Fibroblast of skin of right quadriceps (primary cell): ENCODE measurements at regions not wholly inside any gene's neighbourhood (a gene's known extent, or its start where the extent isn't known, plus 50 kb on each side); places are given as distances from the start of the nearest gene placed in this dataset.
"Not testable (repeated sequence)": the region's sequence is repeated elsewhere in the genome, so short reads cannot be mapped to it uniquely, and the experiment has no call there.

ENCODE experiments used
- DNase-seq: peaks from one replicate; pipeline ENCODE4 v3.0.0-alpha.2; 2013

DNA sequence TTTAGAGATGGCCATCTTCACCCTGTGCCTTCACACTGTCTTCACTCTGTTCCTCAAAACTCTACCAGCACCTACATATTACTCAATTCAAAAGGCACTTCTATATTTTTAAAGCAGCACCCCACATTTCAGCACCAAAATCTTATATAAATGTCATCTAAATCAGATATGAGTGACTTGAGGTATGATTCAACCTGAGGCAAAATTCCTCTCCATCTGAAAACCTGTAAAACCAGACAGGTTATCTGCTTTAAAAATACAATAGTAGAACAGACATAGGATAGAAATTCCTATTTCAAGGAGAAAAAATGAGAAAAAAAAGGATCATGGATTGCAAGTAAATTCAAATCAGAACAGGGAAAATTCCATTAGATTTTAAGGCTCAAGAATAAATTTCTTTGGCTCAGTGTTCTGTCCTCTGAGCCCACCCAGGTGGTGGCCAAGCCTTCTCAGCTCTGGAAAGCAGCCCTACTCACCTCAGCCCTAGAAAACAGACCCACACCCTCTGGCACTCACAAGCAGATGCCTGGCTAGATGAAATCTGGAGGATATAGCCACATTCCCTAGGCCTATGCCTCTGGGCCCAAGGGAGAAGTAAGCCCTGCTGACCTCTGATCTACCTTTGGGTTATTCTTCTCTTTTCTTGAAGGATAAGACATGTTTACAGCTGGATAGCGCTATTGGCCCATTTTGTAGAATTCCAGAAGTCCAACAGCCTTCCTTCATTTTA is 211.1 kb upstream of the XIST start:
- no peak for DNase-seq

GRCh38 chrX:74061879-74062278 is 209.4 kb upstream of the XIST start:
- DNase-seq, result no peak

GRCh38 chrX:74049126-74049525 is 196.6 kb upstream of the XIST start:
- no peak for DNase-seq

GRCh38 chrX:74034066-74034465 is 181.6 kb upstream of the XIST start:
- not testable (repeated sequence) for DNase-seq

GRCh38 chrX:74031527-74031926 is 179.0 kb upstream of the XIST start:
- DNase-seq, result not testable (repeated sequence)

GRCh38 chrX:74030766-74031165 is 178.3 kb upstream of the XIST start:
- DNase-seq, result not testable (repeated sequence)

DNA sequence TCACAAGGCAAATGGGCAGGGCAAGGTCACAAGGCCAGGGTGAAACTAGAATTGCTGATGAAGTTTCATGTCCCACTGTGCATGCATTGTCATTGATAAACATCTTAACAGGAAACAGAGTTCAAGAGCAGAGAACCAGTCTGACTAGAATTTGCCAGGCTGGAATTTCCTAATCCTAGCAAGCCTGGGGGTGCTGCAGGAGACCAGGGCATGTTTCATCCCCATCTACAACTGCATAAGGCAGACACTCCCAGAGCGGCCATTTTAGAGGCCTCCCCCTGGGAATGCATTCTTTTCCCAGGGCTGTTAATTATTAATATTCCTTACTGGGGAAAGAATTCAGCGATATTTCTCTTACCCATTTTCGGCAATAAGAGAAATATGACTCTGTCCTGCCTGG is 172.6 kb upstream of the XIST start:
- not testable (repeated sequence) for DNase-seq

- DNase-seq, result no peak
Observed at GRCh38 chrX:74023203-74023602, 170.7 kb upstream of the XIST start.

- DNase-seq, result no peak
Observed at GRCh38 chrX:74018253-74018652, 165.7 kb upstream of the XIST start.

DNA sequence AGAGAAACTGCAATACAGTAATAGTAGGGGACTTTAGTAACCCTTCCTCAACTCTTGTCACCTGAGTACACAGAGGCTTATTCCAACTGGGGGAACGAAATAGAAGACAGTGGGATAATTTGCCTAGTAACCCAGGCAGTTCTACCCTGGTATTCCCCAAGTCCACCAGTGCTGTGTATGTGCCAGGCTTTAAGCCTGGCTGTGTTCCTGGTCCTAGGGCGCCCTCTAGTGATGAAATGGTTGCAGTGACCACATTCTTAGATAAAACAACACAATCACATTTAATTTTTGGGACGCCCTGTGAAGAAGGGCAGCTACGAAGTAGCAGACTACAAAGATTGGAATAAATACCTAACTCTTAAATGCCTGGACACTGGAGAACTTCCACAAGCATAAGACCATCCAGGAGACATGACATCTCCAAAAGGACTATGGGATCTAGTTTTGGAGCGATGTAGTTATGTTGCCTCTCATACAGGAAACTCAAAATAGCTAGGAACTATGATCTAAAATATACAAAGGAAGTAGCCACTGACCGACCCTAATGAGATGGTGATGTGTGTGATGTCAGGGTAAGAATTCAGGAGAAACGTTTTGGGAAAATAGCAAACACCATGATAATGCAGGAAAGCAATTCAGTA is 163.0 kb upstream of the XIST start:
- DNase-seq, result peak; percentile 52

DNA sequence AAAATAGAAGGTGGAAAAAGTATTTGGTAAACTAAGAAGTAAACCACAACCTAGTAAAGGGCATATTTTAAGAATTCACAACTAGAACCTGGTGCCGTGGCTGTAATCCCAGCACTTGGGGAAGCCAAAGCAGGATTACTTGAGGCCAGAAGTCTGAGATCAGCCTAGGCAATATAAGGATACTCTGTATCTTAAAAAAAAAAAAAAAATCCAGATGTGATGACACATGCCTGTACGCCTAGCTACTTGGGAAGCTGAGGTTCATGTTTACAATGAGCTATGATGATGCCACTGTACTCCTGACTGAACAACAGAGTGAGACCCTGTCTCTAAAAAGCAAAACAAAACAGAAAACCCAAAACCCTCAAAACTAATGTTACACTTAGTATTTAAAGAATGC is 156.5 kb upstream of the XIST start:
- DNase-seq, result peak; percentile 3

- DNase-seq, result no peak
Observed at GRCh38 chrX:73992019-73992418, 139.5 kb upstream of the XIST start.

DNA sequence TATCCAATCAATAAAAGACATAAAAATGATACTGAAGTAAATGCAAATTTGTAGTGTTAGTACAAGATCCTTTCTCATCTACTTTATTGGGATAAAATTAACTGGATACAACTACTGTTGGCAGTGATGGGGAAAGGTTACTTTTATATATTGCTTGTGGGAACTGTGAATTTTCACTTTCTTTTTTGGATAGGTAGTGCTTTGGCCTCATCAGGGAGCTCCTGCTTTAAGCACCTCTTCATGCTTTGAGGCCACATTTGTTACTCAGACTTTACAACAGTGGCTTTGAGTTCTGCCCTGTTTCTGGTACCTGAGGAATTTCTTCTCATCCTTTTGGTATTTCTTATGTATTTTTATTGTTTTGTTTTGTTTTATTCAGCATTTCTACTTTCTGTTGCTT is 134.7 kb upstream of the XIST start:
- no peak for DNase-seq

- no peak for DNase-seq
Observed at GRCh38 chrX:73979551-73980131, 127.1 kb upstream of the XIST start.

DNA sequence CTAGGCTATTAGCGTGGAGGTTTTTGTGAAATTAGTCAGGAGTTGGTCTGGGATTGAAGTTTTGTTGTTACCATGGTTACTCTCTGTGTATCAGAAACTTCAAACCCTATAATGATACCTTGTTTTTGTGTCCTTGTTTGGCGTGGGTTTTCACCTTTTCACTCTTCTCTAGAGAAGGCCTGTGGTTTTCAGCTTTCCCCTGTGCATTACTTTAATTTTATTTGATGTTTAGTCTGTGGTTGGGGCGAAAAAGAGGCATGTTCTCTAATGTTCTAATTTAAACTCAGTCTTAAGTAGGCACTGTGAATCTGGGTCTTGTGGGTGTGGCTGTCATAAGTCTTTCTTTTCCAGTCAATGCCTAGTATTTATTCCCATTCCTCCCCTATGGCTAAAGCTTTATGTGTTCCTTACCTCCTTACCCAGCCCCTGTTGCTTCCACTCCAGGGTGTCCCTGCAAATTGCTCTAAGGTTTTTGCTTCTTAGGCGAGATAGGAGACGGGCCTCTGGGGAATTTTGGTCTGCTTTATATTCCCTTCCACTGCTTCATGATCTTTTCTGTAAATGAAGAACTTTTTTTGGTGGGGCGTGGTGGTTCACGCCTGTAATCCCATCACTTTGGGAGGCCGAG is 125.1 kb upstream of the XIST start:
- DNase-seq, result no peak

DNA sequence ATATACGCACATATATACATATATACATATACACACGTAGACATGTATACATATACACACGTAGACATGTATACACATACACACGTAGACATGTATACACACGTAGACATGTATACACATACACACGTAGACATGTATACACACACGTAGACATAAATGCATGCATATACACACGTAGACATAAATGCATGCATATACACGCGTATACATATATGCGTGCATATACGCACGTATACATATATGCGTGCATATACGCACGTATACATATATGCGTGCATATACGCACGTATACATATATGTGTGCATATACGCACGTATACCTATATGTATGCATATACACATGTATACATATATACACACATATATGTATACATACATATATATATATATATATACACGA is 114.9 kb upstream of the XIST start:
- not testable (repeated sequence) for DNase-seq

DNA sequence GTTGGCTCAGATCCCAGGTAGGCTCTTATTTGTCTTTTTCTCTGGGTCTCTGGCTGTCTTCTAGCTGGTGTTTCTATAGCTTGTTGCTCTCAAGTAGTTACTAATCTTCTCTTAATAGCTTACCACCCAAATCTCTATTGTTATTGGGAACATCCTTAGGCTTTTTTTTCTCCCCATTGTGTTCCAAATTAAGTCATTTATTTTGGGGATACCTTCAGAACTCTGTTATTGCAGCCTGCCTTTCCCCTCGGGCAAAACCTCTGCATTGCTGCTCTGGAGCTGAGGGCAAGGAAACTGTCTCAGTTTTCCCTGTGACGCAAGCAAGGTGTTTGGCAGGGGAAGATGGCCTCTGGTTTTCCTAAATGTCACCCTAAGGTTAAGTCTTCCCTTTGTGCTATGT is 113.3 kb upstream of the XIST start:
- no peak for DNase-seq

- no peak for DNase-seq
Observed at GRCh38 chrX:73964579-73964978, 112.1 kb upstream of the XIST start.

GRCh38 chrX:73963682-73964081 is 111.2 kb upstream of the XIST start:
- no peak for DNase-seq

- no peak for DNase-seq
Observed at GRCh38 chrX:73962948-73963347, 110.4 kb upstream of the XIST start.

DNA sequence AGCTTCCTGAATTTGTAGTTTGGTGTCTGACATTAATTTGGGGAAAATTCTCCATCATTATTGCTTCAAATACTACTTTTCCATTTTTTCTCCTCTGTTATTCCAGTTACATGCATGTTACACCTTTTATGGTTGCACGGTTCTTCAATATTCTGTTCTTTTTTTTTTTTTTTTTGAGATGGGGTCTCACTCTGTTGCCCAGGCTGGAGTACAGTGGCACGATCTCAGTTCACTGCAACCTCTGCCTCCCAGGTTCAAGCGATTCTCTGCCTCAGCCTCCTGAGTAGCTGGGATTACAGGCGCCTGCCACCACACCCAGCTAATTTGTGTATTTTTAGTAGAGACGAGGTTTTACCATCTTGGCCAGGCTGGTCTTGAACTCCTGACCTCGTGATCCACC is 109.4 kb upstream of the XIST start:
- not testable (repeated sequence) for DNase-seq

DNA sequence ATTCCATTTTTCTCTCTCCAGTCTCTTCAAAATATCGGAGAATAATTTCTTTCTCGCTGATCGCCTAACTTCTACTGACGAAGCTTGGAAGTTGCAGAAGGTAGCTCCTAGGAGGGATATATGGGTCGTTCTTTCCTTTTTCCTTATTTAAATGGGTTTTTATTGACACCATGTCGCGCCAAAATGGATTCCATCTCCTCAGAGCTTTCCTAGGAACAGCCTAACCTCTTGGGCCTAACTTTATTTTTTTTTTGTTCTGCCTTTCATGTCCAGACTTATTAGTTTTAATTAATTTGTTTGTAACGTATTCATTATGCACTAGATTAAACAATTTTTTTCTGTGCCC is 92.0 kb upstream of the XIST start:
- DNase-seq, result peak; percentile 7

- DNase-seq, result peak; percentile 83
Observed at GRCh38 chrX:73943693-73944562, 91.4 kb upstream of the XIST start.
